Subcutaneous abdominal adipose tissue (tissue), 5 donors: ENCODE measurements at regions not wholly inside any gene's neighbourhood (a gene's known extent, or its start where the extent isn't known, plus 50 kb on each side); places are given as distances from the start of the nearest gene placed in this dataset.

Experiments used
- H3K27ac ChIP-seq: one replicate; pipeline ENCODE4 v1.7.0; 2013; ENCODE audit warnings: low read depth, mild to moderate bottlenecking, inconsistent platforms, low read length, moderate library complexity
- H3K27me3 ChIP-seq, 5 donors: one replicate each; pipeline ENCODE4 v1.7.0; 2013; ENCODE audit warnings: low read length in 5 of 5, inconsistent platforms in 1 of 5; ENCODE audit not compliant: control insufficient read depth in 5 of 5, insufficient read depth in 4 of 5
- H3K36me3 ChIP-seq, 5 donors: one replicate each; pipeline ENCODE4 v1.7.0; 2013; ENCODE audit warnings: low read length in 5 of 5; ENCODE audit not compliant: control insufficient read depth in 5 of 5, insufficient read depth in 5 of 5
- H3K4me1 ChIP-seq, 5 donors: one replicate each; pipeline ENCODE4 v1.7.0; 2013; ENCODE audit warnings: low read length in 5 of 5, mild to moderate bottlenecking in 3 of 5, moderate library complexity in 1 of 5; ENCODE audit not compliant: control insufficient read depth in 5 of 5, insufficient read depth in 5 of 5
- H3K4me3 ChIP-seq, 5 donors: one replicate each; pipeline ENCODE4 v1.7.0; 2013; ENCODE audit warnings: low read length in 5 of 5, low read depth in 1 of 5
- H3K9ac ChIP-seq, 5 donors: one replicate each; pipeline ENCODE4 v1.7.0; 2013; ENCODE audit warnings: low read length in 5 of 5, mild to moderate bottlenecking in 4 of 5, moderate library complexity in 3 of 5
- H3K9me3 ChIP-seq, 5 donors: one replicate each; pipeline ENCODE4 v1.7.0; 2013; ENCODE audit warnings: low read length in 5 of 5; ENCODE audit not compliant: control insufficient read depth in 5 of 5
- donor health status: healthy.
- donor health status: healthy.
- donor health status: healthy.
- donor health status: healthy.
- donor health status: healthy.

- Histone ChIP-seq H3K4me1 (no peaks in the 10 kb centered on the region), H3K36me3 (no peaks in the 10 kb centered on the region), H3K27ac (no peak overlapping the region), H3K9ac (no peak overlapping the region), H3K27me3 (no peaks in the 10 kb centered on the region), H3K9me3 (no peaks in the 10 kb centered on the region), H3K4me3 (no peak overlapping the region)
Measured at GRCh38 chr3:19735111-19735510, 198.9 kb downstream of the EFHB start.

GRCh38 chr3:19734453-19734852 lies 199.6 kb downstream of the EFHB start:
- Histone ChIP-seq H3K4me1 (no peaks in the 10 kb centered on the region), H3K9me3 (no peaks in the 10 kb centered on the region), H3K27ac (no peak overlapping the region), H3K27me3 (no peaks in the 10 kb centered on the region), H3K36me3 (no peaks in the 10 kb centered on the region), H3K4me3 (no peak overlapping the region), H3K9ac (no peak overlapping the region)

- no peak overlapping the region for H3K9ac ChIP-seq
- no peaks in the 10 kb centered on the region for H3K4me1 ChIP-seq
- H3K9me3 ChIP-seq = no peaks in the 10 kb centered on the region
- no peak overlapping the region for H3K27ac ChIP-seq
- no peaks in the 10 kb centered on the region for H3K36me3 ChIP-seq
- no peaks in the 10 kb centered on the region for H3K27me3 ChIP-seq
- H3K4me3 ChIP-seq = no peak overlapping the region
Measured at GRCh38 chr3:19725000-19725399, 209.0 kb downstream of the EFHB start.

GRCh38 chr3:19717736-19718135 lies 216.3 kb downstream of the EFHB start:
- Histone ChIP-seq H3K4me3 (no peak overlapping the region), H3K27me3 (no peaks in the 10 kb centered on the region), H3K27ac (no peak overlapping the region), H3K9ac (no peak overlapping the region), H3K9me3 (no peaks in the 10 kb centered on the region), H3K36me3 (no peaks in the 10 kb centered on the region), H3K4me1 (no peaks in the 10 kb centered on the region)

- H3K9ac ChIP-seq = no peak overlapping the region
- no peaks in the 10 kb centered on the region for H3K36me3 ChIP-seq
- H3K27ac ChIP-seq = no peak overlapping the region
- no peaks in the 10 kb centered on the region for H3K27me3 ChIP-seq
- H3K4me3 ChIP-seq = no peak overlapping the region
- H3K9me3 ChIP-seq = no peaks in the 10 kb centered on the region
- no peaks in the 10 kb centered on the region for H3K4me1 ChIP-seq
Measured at GRCh38 chr3:19711160-19711782, 222.7 kb downstream of the EFHB start.

GRCh38 chr3:19702416-19703078 lies 231.5 kb downstream of the EFHB start:
- no peaks in the 10 kb centered on the region for H3K36me3 ChIP-seq
- no peak overlapping the region for H3K27ac ChIP-seq
- H3K4me3 ChIP-seq = no peak overlapping the region

GRCh38 chr3:19688767-19689166 lies 245.2 kb downstream of the EFHB start:
- H3K27ac ChIP-seq = no peak overlapping the region
- H3K4me3 ChIP-seq = no peak overlapping the region

More at GRCh38 chr3:19702416-19703078, 231.5 kb downstream of the EFHB start:
- H3K4me1 ChIP-seq = no peaks in the 10 kb centered on the region
- H3K9me3 ChIP-seq = peaks cover 0 to 3% (median 0%) of the 10 kb centered on the region in 5 donors
- H3K27me3 ChIP-seq = no peaks in the 10 kb centered on the region
- no peak overlapping the region for H3K9ac ChIP-seq

GRCh38 chr3:19668163-19668562 lies 265.9 kb downstream of the EFHB start:
- Histone ChIP-seq H3K27ac (no peak overlapping the region), H3K27me3 (no peaks in the 10 kb centered on the region), H3K9me3 (peaks cover 0 to 3% (median 0%) of the 10 kb centered on the region in 5 donors), H3K36me3 (no peaks in the 10 kb centered on the region), H3K4me3 (no peak overlapping the region), H3K9ac (no peak overlapping the region), H3K4me1 (no peaks in the 10 kb centered on the region)

More at GRCh38 chr3:19688767-19689166, 245.2 kb downstream of the EFHB start:
- H3K4me1 ChIP-seq = no peaks in the 10 kb centered on the region
- peaks cover 0 to 11% (median 4%) of the 10 kb centered on the region in 5 donors for H3K9me3 ChIP-seq
- no peaks in the 10 kb centered on the region for H3K27me3 ChIP-seq
- no peak overlapping the region for H3K9ac ChIP-seq
- H3K36me3 ChIP-seq = no peaks in the 10 kb centered on the region

- Histone ChIP-seq H3K27me3 (no peaks in the 10 kb centered on the region), H3K36me3 (no peaks in the 10 kb centered on the region), H3K27ac (no peak overlapping the region), H3K9me3 (peaks cover 0 to 3% (median 0%) of the 10 kb centered on the region in 5 donors), H3K9ac (no peak overlapping the region), H3K4me3 (no peak overlapping the region), H3K4me1 (no peaks in the 10 kb centered on the region)
Measured at GRCh38 chr3:19662486-19662885, 271.5 kb downstream of the EFHB start.

GRCh38 chr3:19652336-19652735 lies 281.7 kb downstream of the EFHB start:
- Histone ChIP-seq H3K27me3 (no peaks in the 10 kb centered on the region), H3K9ac (no peak overlapping the region), H3K36me3 (no peaks in the 10 kb centered on the region), H3K4me1 (no peaks in the 10 kb centered on the region), H3K9me3 (peaks cover 4 to 30% (median 14%) of the 10 kb centered on the region in 5 donors), H3K27ac (no peak overlapping the region), H3K4me3 (no peak overlapping the region)
